Caco-2 (cell line): ENCODE measurements at regions not wholly inside any gene's neighbourhood (a gene's known extent, or its start where the extent isn't known, plus 50 kb on each side); places are given as distances from the start of the nearest gene placed in this dataset.
"Not testable (repeated sequence)": the region's sequence is repeated elsewhere in the genome, so short reads cannot be mapped to it uniquely, and the experiment has no call there.

Experiments used
- BruUV-seq: library from RNA; stranded (reverse); fragments of 400-500 nt; replicated peaks from 2 replicates; lab custom pipeline; 2021; lab: Mats Ljungman, UMichigan
- CTCF ChIA-PET: fragments of 300-600 bp; sonication (Branson Sonifier 250); formaldehyde crosslinking; loops from one replicate; lab custom pipeline; 2022; ENCODE audit warnings: antibody characterized with exemption; lab: Charles Lee
- POLR2A ChIA-PET: fragments of 300-600 bp; sonication (Branson Sonifier 250); formaldehyde crosslinking; loops from one replicate; lab custom pipeline; 2022; ENCODE audit warnings: antibody characterized with exemption; lab: Charles Lee
- DNase-seq, 2 experiments: peaks; one replicate each; pipeline versions ENCODE4 v3.0.0 to v3.0.0-alpha.2; 2020 to 2022
- H3K27me3 ChIP-seq: replicated peaks from 2 replicates; pipeline ENCODE4 v1.6.0; 2011; ENCODE audit warnings: low read length; ENCODE audit not compliant: control insufficient read depth, insufficient read depth
- H3K36me3 ChIP-seq: 2 replicates; pipeline ENCODE4 v1.5.1; 2011; ENCODE audit warnings: low read length; ENCODE audit not compliant: control insufficient read depth, insufficient read depth
- H3K4me1 ChIP-seq: fragments of 250-450 bp; sonication (Bioruptor Pico); 2 replicates; pipeline ENCODE4 v1.5.1; 2020; ENCODE audit warnings: mild to moderate bottlenecking
- H3K4me3 ChIP-seq: 2 replicates; pipeline ENCODE4 v1.5.1; 2011; ENCODE audit warnings: low read depth, mild to moderate bottlenecking, control low read depth, low read length
- H3K9me3 ChIP-seq: fragments of 250-450 bp; sonication (Bioruptor Pico); 2 replicates; pipeline ENCODE4 v1.5.1; 2020; ENCODE audit warnings: mild to moderate bottlenecking, moderate library complexity
- H3K27ac Mint-ChIP-seq: one replicate; pipeline ENCODE4 v1.8.0; 2022; ENCODE audit warnings: mixed read lengths; ENCODE audit not compliant: unreplicated experiment
- H3K27me3 Mint-ChIP-seq: one replicate; pipeline ENCODE4 v1.8.0; 2022; ENCODE audit warnings: mixed read lengths; ENCODE audit not compliant: insufficient read depth, unreplicated experiment
- H3K36me3 Mint-ChIP-seq: one replicate; pipeline ENCODE4 v1.8.0; 2022; ENCODE audit warnings: mild to moderate bottlenecking, mixed read lengths; ENCODE audit not compliant: insufficient read depth, unreplicated experiment
- H3K4me1 Mint-ChIP-seq: one replicate; pipeline ENCODE4 v1.8.0; 2022; ENCODE audit warnings: low read depth, mixed read lengths; ENCODE audit not compliant: unreplicated experiment
- H3K4me3 Mint-ChIP-seq: one replicate; pipeline ENCODE4 v1.8.0; 2022; ENCODE audit warnings: mild to moderate bottlenecking, moderate library complexity, mixed read lengths; ENCODE audit not compliant: unreplicated experiment
- H3K9me3 Mint-ChIP-seq: one replicate; pipeline ENCODE4 v1.8.0; 2022; ENCODE audit warnings: mixed read lengths; ENCODE audit not compliant: unreplicated experiment
- CTCF ChIP-seq, 2 experiments: fragments of 200-600 bp in 1 of 2; IDR thresholded peaks; 1 replicate in 1 of 2; 2 replicates in 1 of 2; pipeline versions ENCODE4 v1.5.1 to v1.8.0; 2011 to 2022; ENCODE audit warnings: antibody characterized with exemption in 1 of 2, control low read depth in 1 of 2, inconsistent platforms in 1 of 2, low read depth in 1 of 2, low read length in 1 of 2, mild to moderate bottlenecking in 1 of 2, moderate library complexity in 1 of 2; ENCODE audit not compliant: insufficient read depth in 1 of 2, severe bottlenecking in 1 of 2, unreplicated experiment in 1 of 2
- intact Hi-C: fragments of 100-400 bp; cut with micrococcal nuclease; formaldehyde crosslinking; loops from one replicate; pipeline ENCODE4 v1.10.0; 2022; ENCODE audit not compliant: unreplicated experiment

- intact Hi-C loops = no loop called here
- no TSS peak for BruUV-seq
- no peaks in the 10 kb centered on the region for H3K36me3 ChIP-seq
- no peaks in the 10 kb centered on the region for H3K4me1 Mint-ChIP-seq
- no peaks in the 10 kb centered on the region for H3K9me3 Mint-ChIP-seq
- H3K36me3 Mint-ChIP-seq = no peaks in the 10 kb centered on the region
- POLR2A ChIA-PET = no interaction called here
- H3K9me3 ChIP-seq = no peaks in the 10 kb centered on the region
- no peak overlapping the region for H3K4me3 Mint-ChIP-seq
- no peak overlapping the region for H3K27ac Mint-ChIP-seq
- H3K4me1 ChIP-seq = no peaks in the 10 kb centered on the region
- TF ChIP-seq CTCF (IDR thresholded peaks at IDR 0.05; ENCODE audit: insufficient read depth in 1 of 2, low read depth in 1 of 2, low read length in 1 of 2, severe bottlenecking in 1 of 2, unreplicated experiment in 1 of 2) = no peak
- H3K27me3 ChIP-seq = no peaks in the 10 kb centered on the region
- CTCF ChIA-PET = interaction anchor here (0.6 kb wide), 1 partner anchor 27 kb away, joined by 3 read pairs; no protein-coding TSS in a partner anchor
- peaks cover 7% of the 10 kb centered on the region for H3K27me3 Mint-ChIP-seq
- no peak overlapping the region for H3K4me3 ChIP-seq
- no peak for DNase-seq
Measured at GRCh38 chr10:113499806-113500205, 53.0 kb upstream of the HABP2 start.

- H3K27me3 Mint-ChIP-seq, H3K27me3 ChIP-seq, H3K9me3 Mint-ChIP-seq, H3K4me1 ChIP-seq, H3K27ac Mint-ChIP-seq, intact Hi-C loops, POLR2A ChIA-PET, BruUV-seq, H3K4me3 Mint-ChIP-seq, CTCF ChIA-PET, H3K36me3 Mint-ChIP-seq, H3K9me3 ChIP-seq, H3K4me3 ChIP-seq, H3K4me1 Mint-ChIP-seq, H3K36me3 ChIP-seq, DNase-seq: not testable (repeated sequence)
Measured at GRCh38 chr10:113501031-113501430, 51.8 kb upstream of the HABP2 start.
